GM12878 (cell line): ENCODE measurements at regions not wholly inside any gene's neighbourhood (a gene's known extent, or its start where the extent isn't known, plus 50 kb on each side); places are given as distances from the start of the nearest gene placed in this dataset.

Experiments used
- ATF7 ChIP-seq: fragments of 450-650 bp; IDR thresholded peaks from 2 replicates; pipeline ENCODE4 v1.6.1; 2016; ENCODE audit warnings: low read depth, mild to moderate bottlenecking
- CEBPZ ChIP-seq: fragments of 150-350 bp; IDR thresholded peaks from 2 replicates; pipeline ENCODE4 v1.6.1; 2016; ENCODE audit warnings: low read depth, low read length
- CHD2 ChIP-seq: IDR thresholded peaks from 2 replicates; pipeline ENCODE4 v1.6.1; 2011; ENCODE audit warnings: low read depth, low read length, improper control_type of control experiment, borderline replicate concordance
- CTCF ChIP-seq, 3 experiments: IDR thresholded peaks in 2 of 3; conservative IDR thresholded peaks in 1 of 3; 2 replicates each; pipeline ENCODE4 v1.5.1; 2011; ENCODE audit warnings: low read depth in 3 of 3, low read length in 3 of 3, mild to moderate bottlenecking in 3 of 3, control low read depth in 2 of 3, moderate library complexity in 2 of 3, inconsistent platforms in 1 of 3, mixed read lengths in 1 of 3; ENCODE audit not compliant: control insufficient read depth in 2 of 3, insufficient read depth in 1 of 3; ENCODE audit errors: extremely low read depth in 1 of 3
- GABPA ChIP-seq: IDR thresholded peaks from 2 replicates; pipeline ENCODE4 v1.6.1; 2014; ENCODE audit warnings: antibody characterized with exemption, low read depth, mild to moderate bottlenecking, inconsistent platforms
- IRF4 ChIP-seq: IDR thresholded peaks from 2 replicates; pipeline ENCODE4 v1.6.1; 2011; ENCODE audit warnings: low read depth, low read length
- JUND ChIP-seq: IDR thresholded peaks from 2 replicates; pipeline ENCODE4 v1.6.1; 2012; ENCODE audit warnings: low read depth, mild to moderate bottlenecking, low read length, improper control_type of control experiment, moderate library complexity
- MEF2A ChIP-seq: IDR thresholded peaks from 2 replicates; pipeline ENCODE4 v1.6.1; 2011; ENCODE audit warnings: low read depth, mild to moderate bottlenecking, low read length, moderate library complexity; ENCODE audit not compliant: insufficient read depth
- MEF2B ChIP-seq: fragments of 450-650 bp; IDR thresholded peaks from 2 replicates; pipeline ENCODE4 v1.6.1; 2018; ENCODE audit warnings: mild to moderate bottlenecking, moderate library complexity; ENCODE audit not compliant: partially characterized antibody, poor library complexity, severe bottlenecking
- NFIC ChIP-seq: IDR thresholded peaks from 2 replicates; pipeline ENCODE4 v1.6.1; 2012; ENCODE audit warnings: low read depth, mild to moderate bottlenecking, inconsistent platforms, low read length, moderate library complexity
- NR2C1 ChIP-seq: fragments of 450-650 bp; IDR thresholded peaks from 2 replicates; pipeline ENCODE4 v1.6.1; 2017; ENCODE audit warnings: antibody characterized with exemption, mild to moderate bottlenecking, moderate library complexity
- PAX8 ChIP-seq: fragments of 450-650 bp; IDR thresholded peaks from 2 replicates; pipeline ENCODE4 v1.6.1; 2017; ENCODE audit warnings: mild to moderate bottlenecking, moderate library complexity
- PML ChIP-seq: IDR thresholded peaks from 2 replicates; pipeline ENCODE4 v1.6.1; 2012; ENCODE audit warnings: low read length, inconsistent platforms
- RUNX3 ChIP-seq: IDR thresholded peaks from 2 replicates; pipeline ENCODE4 v1.6.1; 2012; ENCODE audit warnings: low read length, inconsistent platforms
- TBL1XR1 ChIP-seq: IDR thresholded peaks from 2 replicates; pipeline ENCODE4 v1.6.1; 2012; ENCODE audit warnings: low read depth, low read length, improper control_type of control experiment
- ZBED1 ChIP-seq: IDR thresholded peaks from 2 replicates; pipeline ENCODE4 v1.6.1; 2016; ENCODE audit warnings: borderline replicate concordance
- ZNF592 ChIP-seq: fragments of 450-650 bp; IDR thresholded peaks from 2 replicates; pipeline ENCODE4 v1.6.1; 2017; ENCODE audit warnings: mild to moderate bottlenecking, moderate library complexity
- ZNF687 ChIP-seq: fragments of 450-650 bp; IDR thresholded peaks from 2 replicates; pipeline ENCODE4 v1.6.1; 2017; ENCODE audit warnings: mild to moderate bottlenecking, moderate library complexity

- no peak for TF ChIP-seq CTCF (IDR thresholded peaks at IDR 0.05 in 2 of 3, conservative IDR thresholded peaks at IDR 0.05 in 1 of 3; ENCODE audit: control insufficient read depth in 2 of 3, extremely low read depth in 1 of 3, insufficient read depth in 1 of 3, low read depth in 3 of 3, low read length in 3 of 3)
- peak; percentile 50; the same call in 1 of the 2 replicates for TF ChIP-seq IRF4
- peak; percentile 40; the same call in 1 of the 2 replicates for TF ChIP-seq NFIC
- TF ChIP-seq CHD2: no peak
- TF ChIP-seq GABPA: no peak
- no peak for TF ChIP-seq ZNF592
- TF ChIP-seq MEF2A: no peak
- no peak for TF ChIP-seq JUND
- peak; percentile 38 for TF ChIP-seq MEF2B
- TF ChIP-seq PAX8: peak; percentile 79; the same call in 1 of the 2 replicates
- TF ChIP-seq NR2C1: no peak
- no peak for TF ChIP-seq CEBPZ
- TF ChIP-seq ZNF687: peak; percentile 42; the same call in 1 of the 2 replicates
- TF ChIP-seq ATF7: peak; percentile 55; the same call in 1 of the 2 replicates
- TF ChIP-seq ZBED1: no peak
- no peak for TF ChIP-seq TBL1XR1
- peak; percentile 53 for TF ChIP-seq RUNX3
- TF ChIP-seq PML: no peak
Measured at GRCh38 chr15:38048001-38048455, 113.6 kb downstream of the TMCO5A start (continued).
